Gastrocnemius medialis (tissue), 4 donors: ENCODE measurements at regions not wholly inside any gene's neighbourhood (a gene's known extent, or its start where the extent isn't known, plus 50 kb on each side); places are given as distances from the start of the nearest gene placed in this dataset.

Source experiments
- ATAC-seq, 2 donors: fragments of 150-250 bp; one replicate each; pipeline ENCODE4 v1.9.1; 2016
- DNase-seq, 2 donors: peaks; one replicate each; pipeline ENCODE4 v3.0.0-alpha.2; 2019
- H3K27ac ChIP-seq, 4 donors: fragments of 200-600 bp; sonication (generic); 1 replicate in 1 of 4; 2 replicates in 3 of 4; pipeline ENCODE4 v1.5.1; 2016 to 2018; ENCODE audit warnings: mild to moderate bottlenecking in 2 of 4, moderate library complexity in 1 of 4
- H3K27me3 ChIP-seq, 3 donors: fragments of 200-600 bp; sonication (generic) in 2 of 3; 1 replicate in 1 of 3; 2 replicates in 2 of 3; pipeline versions ENCODE4 v1.5.1 to v1.6.0; 2016 to 2019; ENCODE audit warnings: mild to moderate bottlenecking in 1 of 3, moderate library complexity in 1 of 3
- H3K36me3 ChIP-seq, 2 donors: fragments of 200-600 bp; sonication (generic) in 1 of 2; one replicate each; pipeline ENCODE4 v1.5.1; 2017 to 2018
- H3K4me1 ChIP-seq, 2 donors: fragments of 200-600 bp; sonication (generic) in 1 of 2; one replicate each; pipeline ENCODE4 v1.5.1; 2016 to 2017; ENCODE audit warnings: mild to moderate bottlenecking in 2 of 2
- H3K4me3 ChIP-seq, 4 donors: fragments of 200-600 bp; sonication (generic) in 3 of 4; 1 replicate in 1 of 4; 2 replicates in 3 of 4; pipeline ENCODE4 v1.5.1; 2016 to 2019; ENCODE audit warnings: mild to moderate bottlenecking in 2 of 4
- H3K9me3 ChIP-seq, 3 donors: fragments of 200-600 bp; sonication (generic) in 2 of 3; 1 replicate in 1 of 3; 2 replicates in 2 of 3; pipeline ENCODE4 v1.5.1; 2016 to 2019
- CTCF ChIP-seq, 5 experiments: fragments of 450-650 bp in 3 of 5; fragments of 200-600 bp in 2 of 5; sonication (generic) in 2 of 5; IDR thresholded peaks in 4 of 5; conservative IDR thresholded peaks in 1 of 5; 1 replicate in 4 of 5; 2 replicates in 1 of 5; pipeline ENCODE4 v1.5.1; 2016 to 2019; ENCODE audit warnings: antibody characterized with exemption in 5 of 5, mild to moderate bottlenecking in 3 of 5, moderate library complexity in 3 of 5
- POLR2A ChIP-seq, 2 donors: fragments of 450-650 bp; IDR thresholded peaks; one replicate each; pipeline ENCODE4 v1.6.1; 2017; ENCODE audit warnings: antibody characterized with exemption in 2 of 2, mild to moderate bottlenecking in 2 of 2, moderate library complexity in 2 of 2
- in situ Hi-C, 4 donors: fragments of 200-750 bp; cut with MboI; loops; one replicate each; pipeline versions ENCODE4 v1.15.0 to v1.8.0; 2017; ENCODE audit warnings: low sequenced_read_pairs in 4 of 4
- intact Hi-C: fragments of 100-400 bp; cut with DNase I; formaldehyde crosslinking; loops from one replicate; pipeline ENCODE4 v1.15.1; 2023; ENCODE audit warnings: low total_unique reads

- no peak for TF ChIP-seq POLR2A (IDR thresholded peaks at IDR 0.05)
- no peak for TF ChIP-seq CTCF (IDR thresholded peaks at IDR 0.05 in 4 of 5, conservative IDR thresholded peaks at IDR 0.05 in 1 of 5)
- intact Hi-C loops (no loop called here), in situ Hi-C loops (no loop called here)
- Histone ChIP-seq H3K4me3 (no peak overlapping the region), H3K4me1 (no peaks in the 10 kb centered on the region), H3K36me3 (no peaks in the 10 kb centered on the region), H3K27ac (no peak overlapping the region), H3K9me3 (no peaks in the 10 kb centered on the region), H3K27me3 (no peaks in the 10 kb centered on the region)
- DNase-seq (no peak), ATAC-seq (no peak)
These were observed 150.4 kb upstream of the GGTLC1 start for GRCh38 chr20:24138951-24139350.

- ATAC-seq (no peak), DNase-seq (no peak)
- H3K9me3 ChIP-seq = no peaks in the 10 kb centered on the region
- H3K27me3 ChIP-seq = no peaks in the 10 kb centered on the region
- H3K27ac ChIP-seq = no peak overlapping the region
- in situ Hi-C loops (no loop called here), intact Hi-C loops (no loop called here)
- H3K4me3 ChIP-seq = no peak overlapping the region
- TF ChIP-seq CTCF (IDR thresholded peaks at IDR 0.05 in 4 of 5, conservative IDR thresholded peaks at IDR 0.05 in 1 of 5) (no peak), POLR2A (IDR thresholded peaks at IDR 0.05) (no peak)
- no peaks in the 10 kb centered on the region for H3K36me3 ChIP-seq
- H3K4me1 ChIP-seq = no peaks in the 10 kb centered on the region
These were observed 149.7 kb upstream of the GGTLC1 start for GRCh38 chr20:24138196-24138857.

GRCh38 chr20:24136659-24137246, 148.2 kb upstream of the GGTLC1 start:
- DNase-seq = no peak
- no peak for ATAC-seq
- Histone ChIP-seq H3K27ac (no peak overlapping the region), H3K4me1 (no peaks in the 10 kb centered on the region), H3K4me3 (no peak overlapping the region), H3K9me3 (no peaks in the 10 kb centered on the region), H3K27me3 (no peaks in the 10 kb centered on the region), H3K36me3 (no peaks in the 10 kb centered on the region)
- in situ Hi-C loops = no loop called here
- TF ChIP-seq CTCF (IDR thresholded peaks at IDR 0.05 in 4 of 5, conservative IDR thresholded peaks at IDR 0.05 in 1 of 5) (no peak), POLR2A (IDR thresholded peaks at IDR 0.05) (no peak)
- intact Hi-C loops = no loop called here

- no peak for ATAC-seq
- TF ChIP-seq CTCF (IDR thresholded peaks at IDR 0.05 in 4 of 5, conservative IDR thresholded peaks at IDR 0.05 in 1 of 5) (no peak), POLR2A (IDR thresholded peaks at IDR 0.05) (no peak)
- in situ Hi-C loops = no loop called here
These were observed 147.2 kb upstream of the GGTLC1 start for GRCh38 chr20:24135781-24136180.

More at GRCh38 chr20:24135781-24136180, 147.2 kb upstream of the GGTLC1 start:
- Histone ChIP-seq H3K36me3 (no peaks in the 10 kb centered on the region), H3K9me3 (no peaks in the 10 kb centered on the region), H3K4me1 (no peaks in the 10 kb centered on the region), H3K27me3 (no peaks in the 10 kb centered on the region), H3K27ac (no peak overlapping the region), H3K4me3 (no peak overlapping the region)
- intact Hi-C loops = no loop called here
- no peak for DNase-seq
